HepG2 (cell line): ENCODE measurements at regions not wholly inside any gene's neighbourhood (a gene's known extent, or its start where the extent isn't known, plus 50 kb on each side); places are given as distances from the start of the nearest gene placed in this dataset.

Experiments used
- ATAC-seq: fragments of 200-7000 bp; cut with Tn5 transposase; 3 replicates; pipeline ENCODE4 v1.9.1; 2020; ENCODE audit warnings: mild to moderate bottlenecking, moderate library complexity
- BruUV-seq: library from RNA; stranded (reverse); fragments of 400-500 nt; replicated peaks from 2 replicates; lab custom pipeline; 2021; lab: Mats Ljungman, UMichigan
- CTCF ChIA-PET: fragments of 300-600 bp; formaldehyde crosslinking; extraction: SDS; loops from one replicate; lab custom pipeline; 2021; ENCODE audit warnings: low total read pairs, inconsistent platforms, low intra/inter-chr PET ratio; lab: Yijun Ruan, JAX
- POLR2A ChIA-PET: fragments of 350-600 bp; sonication (Branson Sonifier 250); formaldehyde crosslinking; loops from one replicate; lab custom pipeline; 2020; ENCODE audit warnings: antibody characterized with exemption, inconsistent platforms; lab: Yijun Ruan, JAX
- DNase-seq: peaks from one replicate; pipeline ENCODE4 v3.0.0-alpha.2; 2015; ENCODE audit warnings: low spot score
- FAIRE-seq: peaks from 3 replicates; lab custom pipeline; 2011; peaks lifted over from hg19 to GRCh38; lab: Jason Lieb, UNC
- H2AFZ ChIP-seq: one replicate; pipeline ENCODE4 v1.6.1; 2011; ENCODE audit warnings: low read length, inconsistent platforms
- H3K27ac ChIP-seq: fragments of 300-600 bp; 3 replicates; pipeline ENCODE4 v1.8.0; 2011; ENCODE audit warnings: mixed run types, mild to moderate bottlenecking, mixed read lengths, low read length, inconsistent platforms; ENCODE audit not compliant: insufficient read depth; ENCODE audit errors: extremely low read length
- H3K27me3 ChIP-seq, 2 experiments: fragments of 200-600 bp in 1 of 2; 2 replicates in 1 of 2; 3 replicates in 1 of 2; pipeline versions ENCODE4 v1.6.0 to v1.8.0; 2011; ENCODE audit warnings: low read length in 2 of 2, mild to moderate bottlenecking in 2 of 2, moderate library complexity in 2 of 2, inconsistent platforms in 1 of 2; ENCODE audit not compliant: insufficient read depth in 2 of 2, control insufficient read depth in 1 of 2
- H3K36me3 ChIP-seq, 2 experiments: fragments of 200-600 bp in 1 of 2; replicated peaks in 1 of 2; 2 replicates in 1 of 2; 3 replicates in 1 of 2; pipeline versions ENCODE4 v1.5.1 to v1.8.0; 2011; ENCODE audit warnings: low read length in 2 of 2, inconsistent platforms in 1 of 2; ENCODE audit not compliant: insufficient read depth in 2 of 2, control insufficient read depth in 1 of 2
- H3K4me1 ChIP-seq: 2 replicates; pipeline ENCODE4 v1.5.1; 2012; ENCODE audit warnings: low read length, inconsistent platforms; ENCODE audit not compliant: insufficient read depth
- H3K4me2 ChIP-seq: 2 replicates; pipeline ENCODE4 v1.6.0; 2011; ENCODE audit warnings: low read depth, low read length, inconsistent platforms
- H3K4me3 ChIP-seq, 3 experiments: fragments of 200-600 bp in 1 of 3; sonication (generic), shearing (Covaris generic) in 1 of 3; replicated peaks in 1 of 3; 2 replicates each; pipeline ENCODE4 v1.5.1; 2011 to 2016; ENCODE audit warnings: low read length in 3 of 3, inconsistent platforms in 2 of 3, low read depth in 2 of 3, mild to moderate bottlenecking in 2 of 3, control low read depth in 1 of 3, mixed read lengths in 1 of 3; ENCODE audit not compliant: insufficient read depth in 1 of 3
- H3K79me2 ChIP-seq: one replicate; pipeline ENCODE4 v1.6.1; 2011; ENCODE audit warnings: low read length, inconsistent platforms; ENCODE audit not compliant: insufficient read depth
- H3K9ac ChIP-seq: 2 replicates; pipeline ENCODE4 v1.6.0; 2011; ENCODE audit warnings: mild to moderate bottlenecking, low read depth, low read length, inconsistent platforms; ENCODE audit not compliant: insufficient read depth
- H3K9me3 ChIP-seq: 2 replicates; pipeline ENCODE4 v1.5.1; 2012; ENCODE audit warnings: mild to moderate bottlenecking, low read length
- H4K20me1 ChIP-seq: 2 replicates; pipeline ENCODE4 v1.6.0; 2011; ENCODE audit warnings: inconsistent platforms, mild to moderate bottlenecking, low read length, moderate library complexity; ENCODE audit not compliant: insufficient read depth
- ARID2 ChIP-seq: sonication (generic); formaldehyde crosslinking; IDR thresholded peaks from 2 replicates; pipeline ENCODE4 v1.8.1; 2022; ENCODE audit warnings: mild to moderate bottlenecking, missing genetic modification reagents, borderline replicate concordance
- CCDC6 ChIP-seq: sonication (generic); formaldehyde crosslinking; IDR thresholded peaks from 2 replicates; pipeline ENCODE4 v1.8.1; 2022; ENCODE audit warnings: mild to moderate bottlenecking, missing genetic modification reagents, moderate library complexity
- CHD2 ChIP-seq: IDR thresholded peaks from 2 replicates; pipeline ENCODE4 v1.6.1; 2011; ENCODE audit warnings: low read depth, low read length, improper control_type of control experiment
- FIP1L1 ChIP-seq: fragments of 200-400 bp; formaldehyde crosslinking; IDR thresholded peaks from 2 replicates; pipeline ENCODE4 v1.6.1; 2018; ENCODE audit warnings: low read depth, mild to moderate bottlenecking, low read length, moderate library complexity, borderline replicate concordance; ENCODE audit not compliant: insufficient read depth
- HNRNPLL ChIP-seq: fragments of 200-400 bp; formaldehyde crosslinking; IDR thresholded peaks from 2 replicates; pipeline ENCODE4 v1.6.1; 2017; ENCODE audit warnings: mild to moderate bottlenecking, low read depth, low read length; ENCODE audit not compliant: poor library complexity, severe bottlenecking
- MEIS2 ChIP-seq: sonication (generic); formaldehyde crosslinking; IDR thresholded peaks from 2 replicates; pipeline ENCODE4 v1.9.0; 2021; ENCODE audit warnings: mild to moderate bottlenecking, missing genetic modification reagents
- NFKB2 ChIP-seq: sonication (generic); formaldehyde crosslinking; IDR thresholded peaks from 2 replicates; pipeline ENCODE4 v1.4.0; 2020; ENCODE audit warnings: missing genetic modification reagents, borderline replicate concordance
- SKI ChIP-seq: fragments of 450-650 bp; IDR thresholded peaks from one replicate; pipeline ENCODE4 v1.6.1; 2018; ENCODE audit warnings: mild to moderate bottlenecking; ENCODE audit not compliant: partially characterized antibody
- SMARCC2 ChIP-seq: fragments of 450-650 bp; IDR thresholded peaks from 2 replicates; pipeline ENCODE4 v1.6.1; 2017; ENCODE audit warnings: antibody characterized with exemption, mild to moderate bottlenecking
- SOX6 ChIP-seq, 2 experiments: fragments of 450-650 bp in 1 of 2; sonication (generic) in 1 of 2; formaldehyde crosslinking in 1 of 2; IDR thresholded peaks; 2 replicates each; pipeline versions ENCODE4 v1.4.0 to v1.6.1; 2017 to 2020; ENCODE audit warnings: antibody characterized with exemption in 1 of 2, mild to moderate bottlenecking in 1 of 2, missing genetic modification reagents in 1 of 2
- TGIF2 ChIP-seq: IDR thresholded peaks from 2 replicates; pipeline ENCODE4 v1.6.1; 2016; ENCODE audit warnings: control low read depth, missing compliant biosample characterization
- U2AF1 ChIP-seq: fragments of 200-400 bp; formaldehyde crosslinking; optimal IDR thresholded peaks from 2 replicates; pipeline ENCODE3; 2017; ENCODE audit warnings: mild to moderate bottlenecking, low read depth, low read length
- ZNF17 ChIP-seq: sonication (generic); formaldehyde crosslinking; IDR thresholded peaks from 2 replicates; pipeline ENCODE4 v1.5.0; 2020; ENCODE audit warnings: mild to moderate bottlenecking, missing genetic modification reagents
- ZNF788 ChIP-seq: sonication (generic); formaldehyde crosslinking; IDR thresholded peaks from 2 replicates; pipeline ENCODE4 v1.5.0; 2020; ENCODE audit warnings: mild to moderate bottlenecking, missing genetic modification reagents, borderline replicate concordance
- in situ Hi-C: cut with HindIII; loops from 2 replicates; pipeline ENCODE4 v1.10.0; 2017; ENCODE audit warnings: low pct_unique_long_range_greater_than_20kb; ENCODE audit not compliant: extremely low pct_ligation_motif_present
- intact Hi-C: fragments of 100-400 bp; cut with micrococcal nuclease; formaldehyde crosslinking; loops from one replicate; pipeline ENCODE4 v1.10.0; 2022; ENCODE audit not compliant: unreplicated experiment
- TF ChIP-seq, protein P1 (sequence below): IDR thresholded peaks from 2 replicates; pipeline ENCODE4 v1.6.1; 2018; ENCODE audit warnings: missing genetic modification reagents, mild to moderate bottlenecking, missing compliant biosample characterization
- TF ChIP-seq, protein P2 (sequence below): sonication (generic); formaldehyde crosslinking; IDR thresholded peaks from 2 replicates; pipeline ENCODE4 v1.8.1; 2023; ENCODE audit warnings: mild to moderate bottlenecking, moderate library complexity, missing genetic modification reagents
- TF ChIP-seq, protein P3 (sequence below): sonication (generic); formaldehyde crosslinking; IDR thresholded peaks from 2 replicates; pipeline ENCODE4 v1.4.0; 2020; ENCODE audit warnings: missing genetic modification reagents
- TF ChIP-seq, protein P4 (sequence below): sonication (generic); formaldehyde crosslinking; IDR thresholded peaks from 2 replicates; pipeline ENCODE4 v1.8.0; 2022; ENCODE audit warnings: mild to moderate bottlenecking, missing genetic modification reagents; ENCODE audit not compliant: insufficient replicate concordance

DNA sequence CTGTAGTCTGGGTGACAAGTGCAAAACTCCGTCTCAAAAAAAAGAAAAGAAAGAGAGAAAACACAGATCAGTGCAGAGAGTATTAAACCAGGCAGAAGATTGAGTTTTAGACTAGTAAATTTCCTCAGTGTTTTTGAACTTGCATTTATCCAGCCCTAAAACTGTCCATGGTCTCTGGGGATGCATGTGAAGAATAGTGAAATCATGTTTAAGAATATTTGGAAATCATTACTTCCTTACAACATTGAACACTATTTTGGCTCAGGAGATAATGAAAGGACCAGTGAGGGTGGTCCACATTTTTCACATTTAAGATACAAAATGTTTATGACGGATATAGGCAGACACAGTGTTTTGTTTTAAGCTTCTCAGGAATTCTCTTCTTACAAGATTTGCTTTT is 195.8 kb upstream of the RASGEF1B start (continued):
- TF ChIP-seq, protein P1, sequence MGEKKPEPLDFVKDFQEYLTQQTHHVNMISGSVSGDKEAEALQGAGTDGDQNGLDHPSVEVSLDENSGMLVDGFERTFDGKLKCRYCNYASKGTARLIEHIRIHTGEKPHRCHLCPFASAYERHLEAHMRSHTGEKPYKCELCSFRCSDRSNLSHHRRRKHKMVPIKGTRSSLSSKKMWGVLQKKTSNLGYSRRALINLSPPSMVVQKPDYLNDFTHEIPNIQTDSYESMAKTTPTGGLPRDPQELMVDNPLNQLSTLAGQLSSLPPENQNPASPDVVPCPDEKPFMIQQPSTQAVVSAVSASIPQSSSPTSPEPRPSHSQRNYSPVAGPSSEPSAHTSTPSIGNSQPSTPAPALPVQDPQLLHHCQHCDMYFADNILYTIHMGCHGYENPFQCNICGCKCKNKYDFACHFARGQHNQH (CRISPR knock-in tag): no peak
- TF ChIP-seq U2AF1 (no peak), HNRNPLL (no peak)

DNA sequence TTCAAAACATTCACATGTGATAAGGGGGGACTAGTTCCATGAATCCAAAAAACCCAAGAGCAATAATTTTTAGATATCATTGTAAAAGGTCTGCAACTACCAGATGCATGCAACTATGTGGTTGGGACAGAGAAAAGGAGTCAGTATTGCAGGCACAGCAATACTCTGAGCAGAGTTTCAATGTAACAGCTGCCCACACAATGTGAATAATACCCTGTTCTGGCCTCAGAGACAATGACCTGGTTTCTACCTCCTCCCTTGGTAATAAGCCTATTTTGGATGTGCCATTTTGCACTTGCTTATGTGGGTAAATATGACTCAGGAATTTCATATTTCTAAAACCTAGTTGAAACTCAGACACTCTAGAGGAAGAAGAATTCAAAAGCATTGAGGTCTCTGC is 194.8 kb upstream of the RASGEF1B start:
- ChIA-PET POLR2A (no interaction called here), CTCF (no interaction called here)
- no peaks in the 10 kb centered on the region for H4K20me1 ChIP-seq
- in situ Hi-C loops: no loop called here
- ATAC-seq: no peak
- H2AFZ ChIP-seq: no peak overlapping the region
- no peak overlapping the region for H3K9ac ChIP-seq
- H3K4me1 ChIP-seq: no peaks in the 10 kb centered on the region
- H3K27ac ChIP-seq: no peak overlapping the region
- no peaks in the 10 kb centered on the region for H3K27me3 ChIP-seq
- H3K4me2 ChIP-seq: no peak overlapping the region
- intact Hi-C loops: no loop called here
- H3K9me3 ChIP-seq: no peaks in the 10 kb centered on the region
- FAIRE-seq: no peak
- H3K4me3 ChIP-seq: no peak overlapping the region
- no peaks in the 10 kb centered on the region for H3K79me2 ChIP-seq
- DNase-seq: no peak
- H3K36me3 ChIP-seq: no peaks in the 10 kb centered on the region
- no TSS peak for BruUV-seq
- TF ChIP-seq ZNF788 (CRISPR knock-in tag) (no peak), MEIS2 (no peak), SMARCC2 (no peak), NFKB2 (no peak), SOX6 (IDR thresholded peaks at IDR 0.05) (no peak), SOX6 (CRISPR knock-in tag; IDR thresholded peaks at IDR 0.05) (no peak), FIP1L1 (no peak), SKI (no peak), ZNF17 (CRISPR knock-in tag) (no peak), ARID2 (no peak), CCDC6 (no peak), TGIF2 (no peak), CHD2 (no peak)
- TF ChIP-seq, protein P2, sequence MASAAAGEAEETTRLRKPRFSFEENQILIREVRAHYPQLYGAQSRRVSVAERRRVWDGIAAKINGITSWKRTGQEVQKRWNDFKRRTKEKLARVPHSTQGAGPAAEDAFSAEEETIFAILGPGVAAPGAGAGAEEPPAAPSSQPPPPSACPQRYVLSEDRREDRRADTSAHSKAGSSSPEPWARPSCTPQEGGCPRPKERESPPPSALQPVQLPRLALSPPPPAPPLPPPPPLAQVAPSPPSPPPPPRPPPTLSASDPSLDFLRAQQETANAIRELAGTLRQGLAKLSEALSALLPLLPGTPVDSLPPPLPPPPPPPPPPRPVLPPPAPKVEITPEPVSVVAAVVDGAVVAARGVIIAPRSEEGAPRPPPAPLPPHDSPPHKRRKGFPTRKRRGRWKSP (CRISPR knock-in tag): no peak
- TF ChIP-seq, protein P3, sequence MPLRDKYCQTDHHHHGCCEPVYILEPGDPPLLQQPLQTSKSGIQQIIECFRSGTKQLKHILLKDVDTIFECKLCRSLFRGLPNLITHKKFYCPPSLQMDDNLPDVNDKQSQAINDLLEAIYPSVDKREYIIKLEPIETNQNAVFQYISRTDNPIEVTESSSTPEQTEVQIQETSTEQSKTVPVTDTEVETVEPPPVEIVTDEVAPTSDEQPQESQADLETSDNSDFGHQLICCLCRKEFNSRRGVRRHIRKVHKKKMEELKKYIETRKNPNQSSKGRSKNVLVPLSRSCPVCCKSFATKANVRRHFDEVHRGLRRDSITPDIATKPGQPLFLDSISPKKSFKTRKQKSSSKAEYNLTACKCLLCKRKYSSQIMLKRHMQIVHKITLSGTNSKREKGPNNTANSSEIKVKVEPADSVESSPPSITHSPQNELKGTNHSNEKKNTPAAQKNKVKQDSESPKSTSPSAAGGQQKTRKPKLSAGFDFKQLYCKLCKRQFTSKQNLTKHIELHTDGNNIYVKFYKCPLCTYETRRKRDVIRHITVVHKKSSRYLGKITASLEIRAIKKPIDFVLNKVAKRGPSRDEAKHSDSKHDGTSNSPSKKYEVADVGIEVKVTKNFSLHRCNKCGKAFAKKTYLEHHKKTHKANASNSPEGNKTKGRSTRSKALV (CRISPR knock-in tag): no peak
- TF ChIP-seq, protein P4, sequence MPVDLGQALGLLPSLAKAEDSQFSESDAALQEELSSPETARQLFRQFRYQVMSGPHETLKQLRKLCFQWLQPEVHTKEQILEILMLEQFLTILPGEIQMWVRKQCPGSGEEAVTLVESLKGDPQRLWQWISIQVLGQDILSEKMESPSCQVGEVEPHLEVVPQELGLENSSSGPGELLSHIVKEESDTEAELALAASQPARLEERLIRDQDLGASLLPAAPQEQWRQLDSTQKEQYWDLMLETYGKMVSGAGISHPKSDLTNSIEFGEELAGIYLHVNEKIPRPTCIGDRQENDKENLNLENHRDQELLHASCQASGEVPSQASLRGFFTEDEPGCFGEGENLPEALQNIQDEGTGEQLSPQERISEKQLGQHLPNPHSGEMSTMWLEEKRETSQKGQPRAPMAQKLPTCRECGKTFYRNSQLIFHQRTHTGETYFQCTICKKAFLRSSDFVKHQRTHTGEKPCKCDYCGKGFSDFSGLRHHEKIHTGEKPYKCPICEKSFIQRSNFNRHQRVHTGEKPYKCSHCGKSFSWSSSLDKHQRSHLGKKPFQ (CRISPR knock-in tag): no peak
